Stimulated activated CD8-positive, alpha-beta memory T cell treated with anti-CD3 and anti-CD28 coated beads, Interleukin-12 subunit alpha, Interleukin-12 subunit beta, amount 100 ng/mL, for 24 hours (primary cell): ENCODE measurements at regions not wholly inside any gene's neighbourhood (a gene's known extent, or its start where the extent isn't known, plus 50 kb on each side); places are given as distances from the start of the nearest gene placed in this dataset.
"Not testable (repeated sequence)": the region's sequence is repeated elsewhere in the genome, so short reads cannot be mapped to it uniquely, and the experiment has no call there.

Experiments used
- DNase-seq: peaks from one replicate; pipeline ENCODE4 v3.0.0-alpha.2; 2020; ENCODE audit errors: extremely low read depth

- no peak for DNase-seq
Measured at GRCh38 chr3:139134678-139135372, 90.1 kb upstream of the PRR23C start.

- DNase-seq, result no peak
Measured at GRCh38 chr3:139135657-139136056, 91.0 kb upstream of the PRR23C start.

- DNase-seq, result no peak
Measured at GRCh38 chr3:139136469-139137202, 91.9 kb upstream of the PRR23C start.

GRCh38 chr3:139140553-139140952, 95.9 kb upstream of the PRR23C start:
- DNase-seq, result no peak

- DNase-seq, result not testable (repeated sequence)
Measured at GRCh38 chr3:139145980-139146379, 101.3 kb upstream of the PRR23C start.

- DNase-seq, result no peak
Measured at GRCh38 chr3:139151530-139151929, 106.8 kb upstream of the PRR23C start.

GRCh38 chr3:139153434-139153833, 108.7 kb upstream of the PRR23C start:
- DNase-seq, result not testable (repeated sequence)

GRCh38 chr3:139157161-139157932, 112.7 kb upstream of the PRR23C start:
- no peak for DNase-seq

- no peak for DNase-seq
Measured at GRCh38 chr3:139159356-139159755, 114.7 kb upstream of the PRR23C start.

GRCh38 chr3:139173372-139174108, 128.8 kb upstream of the PRR23C start:
- DNase-seq, result no peak

GRCh38 chr3:139180489-139180888, 135.8 kb upstream of the PRR23C start:
- no peak for DNase-seq

- no peak for DNase-seq
Measured at GRCh38 chr3:139182143-139182542, 137.5 kb upstream of the PRR23C start.

- DNase-seq, result no peak
Measured at GRCh38 chr3:139182598-139182997, 137.9 kb upstream of the PRR23C start.

GRCh38 chr3:139185527-139185926, 140.8 kb upstream of the PRR23C start:
- DNase-seq, result no peak

GRCh38 chr3:139187154-139187553, 142.5 kb upstream of the PRR23C start:
- DNase-seq, result no peak

GRCh38 chr3:139187648-139188047, 143.0 kb upstream of the PRR23C start:
- no peak for DNase-seq

- no peak for DNase-seq
Measured at GRCh38 chr3:139189943-139190342, 145.3 kb upstream of the PRR23C start.

GRCh38 chr3:139194421-139194820, 149.4 kb upstream of the MRPS22 start:
- not testable (repeated sequence) for DNase-seq

- DNase-seq, result not testable (repeated sequence)
Measured at GRCh38 chr3:139196146-139196545, 147.7 kb upstream of the MRPS22 start.

GRCh38 chr3:139197251-139197650, 146.6 kb upstream of the MRPS22 start:
- no peak for DNase-seq

- DNase-seq, result no peak
Measured at GRCh38 chr3:139198186-139198585, 145.6 kb upstream of the MRPS22 start.

- DNase-seq, result no peak
Measured at GRCh38 chr3:139198929-139199328, 144.9 kb upstream of the MRPS22 start.
